HepG2 (cell line): ENCODE measurements at regions not wholly inside any gene's neighbourhood (a gene's known extent, or its start where the extent isn't known, plus 50 kb on each side); places are given as distances from the start of the nearest gene placed in this dataset.

Experiments
- GATA4 ChIP-seq: sonication (generic); IDR thresholded peaks from 2 replicates; pipeline ENCODE4 v1.6.1; 2016; ENCODE audit warnings: antibody characterized with exemption, low read depth, borderline replicate concordance
- JUNB ChIP-seq: sonication (generic); formaldehyde crosslinking; IDR thresholded peaks from 2 replicates; pipeline ENCODE4 v1.8.0; 2022; ENCODE audit warnings: missing genetic modification reagents, mild to moderate bottlenecking, borderline replicate concordance
- KIAA2018 ChIP-seq: sonication (generic); formaldehyde crosslinking; IDR thresholded peaks from 2 replicates; pipeline ENCODE4 v1.5.0; 2020; ENCODE audit warnings: mild to moderate bottlenecking, missing genetic modification reagents, borderline replicate concordance
- NFE2L2 ChIP-seq: fragments of 150-350 bp; IDR thresholded peaks from 2 replicates; pipeline ENCODE4 v1.6.1; 2014; ENCODE audit warnings: low read length
- NFYC ChIP-seq: IDR thresholded peaks from 2 replicates; pipeline ENCODE4 v1.6.1; 2016; ENCODE audit warnings: missing genetic modification reagents, missing compliant biosample characterization
- PAWR ChIP-seq: sonication (generic); formaldehyde crosslinking; IDR thresholded peaks from 2 replicates; pipeline ENCODE4 v1.4.0; 2020; ENCODE audit warnings: missing genetic modification reagents, mild to moderate bottlenecking, borderline replicate concordance
- ZFP62 ChIP-seq: sonication (generic); formaldehyde crosslinking; IDR thresholded peaks from 2 replicates; pipeline ENCODE4 v1.4.0; 2020; ENCODE audit warnings: missing genetic modification reagents
- ZNF3 ChIP-seq: IDR thresholded peaks from 2 replicates; pipeline ENCODE4 v1.7.0; 2017; ENCODE audit warnings: inconsistent platforms
- ZNF430 ChIP-seq: sonication (generic); formaldehyde crosslinking; IDR thresholded peaks from 2 replicates; pipeline ENCODE4 v1.9.0; 2021; ENCODE audit warnings: mild to moderate bottlenecking, missing genetic modification reagents
- ZNF460 ChIP-seq: sonication (generic); formaldehyde crosslinking; IDR thresholded peaks from 2 replicates; pipeline ENCODE4 v1.5.1; 2020; ENCODE audit warnings: missing genetic modification reagents, mild to moderate bottlenecking, borderline replicate concordance
- TF ChIP-seq, protein P1 (sequence below): sonication (generic); formaldehyde crosslinking; conservative IDR thresholded peaks from 2 replicates; pipeline ENCODE4 v1.4.0; 2020; ENCODE audit warnings: mild to moderate bottlenecking, missing genetic modification reagents, moderate library complexity
- TF ChIP-seq, protein P2 (sequence below): sonication (generic); formaldehyde crosslinking; IDR thresholded peaks from 2 replicates; pipeline ENCODE4 v1.8.0; 2022; ENCODE audit warnings: mild to moderate bottlenecking, missing genetic modification reagents, moderate library complexity
- TF ChIP-seq, protein P3 (sequence below): sonication (generic); formaldehyde crosslinking; IDR thresholded peaks from 2 replicates; pipeline ENCODE4 v1.5.1; 2020; ENCODE audit warnings: missing genetic modification reagents, mild to moderate bottlenecking, borderline replicate concordance
- TF ChIP-seq, protein P4 (sequence below): sonication (generic); formaldehyde crosslinking; IDR thresholded peaks from 2 replicates; pipeline ENCODE4 v1.4.0; 2020; ENCODE audit warnings: mild to moderate bottlenecking, low read depth, missing genetic modification reagents

DNA sequence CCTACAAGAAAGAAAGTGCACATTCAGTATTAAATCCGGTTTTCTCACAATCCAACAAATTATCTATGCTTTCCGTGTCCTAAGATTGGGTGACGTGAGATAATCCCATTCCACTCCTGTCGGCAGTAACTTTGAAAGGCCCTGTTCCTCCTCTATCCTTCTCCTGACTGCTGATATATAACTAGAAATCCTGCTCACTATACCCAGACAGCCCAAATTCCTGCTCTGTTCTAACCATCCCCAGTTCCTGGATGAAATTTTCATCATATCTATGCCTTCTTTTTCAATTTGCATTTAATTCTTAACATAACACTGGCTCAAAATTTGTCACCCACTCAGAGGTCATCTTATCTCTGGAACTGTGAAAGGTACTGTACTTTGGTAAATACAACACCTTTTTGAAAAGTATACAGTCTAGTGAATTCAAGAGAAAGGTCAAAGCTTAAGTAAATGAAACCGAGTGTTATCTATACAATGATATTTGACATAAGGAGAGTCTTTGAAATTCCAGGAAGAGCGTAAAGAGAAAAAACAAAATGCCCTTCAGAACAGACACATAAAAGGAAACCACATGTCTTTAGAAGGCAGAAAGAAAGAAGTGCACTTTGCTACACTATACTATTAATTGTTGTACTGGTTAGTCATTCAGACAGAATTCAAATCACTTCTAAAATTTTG, 200.5 kb upstream of the NEGR1 start (continued):
- TF ChIP-seq KIAA2018 (CRISPR knock-in tag) (no peak), PAWR (CRISPR knock-in tag) (no peak), ZNF3 (CRISPR knock-in tag) (no peak), ZNF430 (no peak), JUNB (CRISPR knock-in tag) (no peak; the same call in 1 of the 2 replicates), GATA4 (peak; percentile 98), ZFP62 (no peak), NFE2L2 (no peak), NFYC (CRISPR knock-in tag) (no peak), ZNF460 (CRISPR knock-in tag) (no peak)
- TF ChIP-seq, protein P1, sequence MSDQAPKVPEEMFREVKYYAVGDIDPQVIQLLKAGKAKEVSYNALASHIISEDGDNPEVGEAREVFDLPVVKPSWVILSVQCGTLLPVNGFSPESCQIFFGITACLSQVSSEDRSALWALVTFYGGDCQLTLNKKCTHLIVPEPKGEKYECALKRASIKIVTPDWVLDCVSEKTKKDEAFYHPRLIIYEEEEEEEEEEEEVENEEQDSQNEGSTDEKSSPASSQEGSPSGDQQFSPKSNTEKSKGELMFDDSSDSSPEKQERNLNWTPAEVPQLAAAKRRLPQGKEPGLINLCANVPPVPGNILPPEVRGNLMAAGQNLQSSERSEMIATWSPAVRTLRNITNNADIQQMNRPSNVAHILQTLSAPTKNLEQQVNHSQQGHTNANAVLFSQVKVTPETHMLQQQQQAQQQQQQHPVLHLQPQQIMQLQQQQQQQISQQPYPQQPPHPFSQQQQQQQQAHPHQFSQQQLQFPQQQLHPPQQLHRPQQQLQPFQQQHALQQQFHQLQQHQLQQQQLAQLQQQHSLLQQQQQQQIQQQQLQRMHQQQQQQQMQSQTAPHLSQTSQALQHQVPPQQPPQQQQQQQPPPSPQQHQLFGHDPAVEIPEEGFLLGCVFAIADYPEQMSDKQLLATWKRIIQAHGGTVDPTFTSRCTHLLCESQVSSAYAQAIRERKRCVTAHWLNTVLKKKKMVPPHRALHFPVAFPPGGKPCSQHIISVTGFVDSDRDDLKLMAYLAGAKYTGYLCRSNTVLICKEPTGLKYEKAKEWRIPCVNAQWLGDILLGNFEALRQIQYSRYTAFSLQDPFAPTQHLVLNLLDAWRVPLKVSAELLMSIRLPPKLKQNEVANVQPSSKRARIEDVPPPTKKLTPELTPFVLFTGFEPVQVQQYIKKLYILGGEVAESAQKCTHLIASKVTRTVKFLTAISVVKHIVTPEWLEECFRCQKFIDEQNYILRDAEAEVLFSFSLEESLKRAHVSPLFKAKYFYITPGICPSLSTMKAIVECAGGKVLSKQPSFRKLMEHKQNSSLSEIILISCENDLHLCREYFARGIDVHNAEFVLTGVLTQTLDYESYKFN (CRISPR knock-in tag), result peak; percentile 95
- TF ChIP-seq, protein P2, sequence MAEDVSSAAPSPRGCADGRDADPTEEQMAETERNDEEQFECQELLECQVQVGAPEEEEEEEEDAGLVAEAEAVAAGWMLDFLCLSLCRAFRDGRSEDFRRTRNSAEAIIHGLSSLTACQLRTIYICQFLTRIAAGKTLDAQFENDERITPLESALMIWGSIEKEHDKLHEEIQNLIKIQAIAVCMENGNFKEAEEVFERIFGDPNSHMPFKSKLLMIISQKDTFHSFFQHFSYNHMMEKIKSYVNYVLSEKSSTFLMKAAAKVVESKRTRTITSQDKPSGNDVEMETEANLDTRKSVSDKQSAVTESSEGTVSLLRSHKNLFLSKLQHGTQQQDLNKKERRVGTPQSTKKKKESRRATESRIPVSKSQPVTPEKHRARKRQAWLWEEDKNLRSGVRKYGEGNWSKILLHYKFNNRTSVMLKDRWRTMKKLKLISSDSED (CRISPR knock-in tag), result no peak
- TF ChIP-seq, protein P3, sequence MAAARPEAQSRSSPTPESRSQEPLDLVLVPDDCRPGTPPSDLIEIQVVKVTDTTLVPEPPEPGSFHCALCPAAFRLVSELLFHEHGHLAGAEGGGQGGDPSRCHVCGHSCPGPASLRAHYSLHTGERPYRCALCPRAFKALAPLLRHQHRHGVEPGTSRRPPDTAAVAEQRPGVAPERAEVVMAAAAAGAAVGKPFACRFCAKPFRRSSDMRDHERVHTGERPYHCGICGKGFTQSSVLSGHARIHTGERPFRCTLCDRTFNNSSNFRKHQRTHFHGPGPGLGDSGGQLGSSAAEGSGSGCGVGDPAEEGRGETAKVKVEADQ (CRISPR knock-in tag), result no peak
- TF ChIP-seq, protein P4, sequence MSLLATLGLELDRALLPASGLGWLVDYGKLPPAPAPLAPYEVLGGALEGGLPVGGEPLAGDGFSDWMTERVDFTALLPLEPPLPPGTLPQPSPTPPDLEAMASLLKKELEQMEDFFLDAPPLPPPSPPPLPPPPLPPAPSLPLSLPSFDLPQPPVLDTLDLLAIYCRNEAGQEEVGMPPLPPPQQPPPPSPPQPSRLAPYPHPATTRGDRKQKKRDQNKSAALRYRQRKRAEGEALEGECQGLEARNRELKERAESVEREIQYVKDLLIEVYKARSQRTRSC (CRISPR knock-in tag), result no peak
